ENCODE measurements at regions not wholly inside any gene's neighbourhood (a gene's known extent, or its start where the extent isn't known, plus 50 kb on each side); places are given as distances from the start of the nearest gene placed in this dataset.
A peak's percentile ranks its signal among the peaks of the same experiment; 100 is the strongest.

- ChIA-PET CTCF (no interaction called here), POLR2A (no interaction called here)
- WGBS (ENCODE audit: low lambda C conversion rate): 11% methylated on average over 8 of the region's 11 CpGs
- Histone ChIP-seq H3K9ac (no peak overlapping the region), H3K4me1 (ENCODE audit: control insufficient read depth in 1 of 2, insufficient read depth in 2 of 2, low read depth in 1 of 2, low read length in 1 of 2) (no peaks in the 10 kb centered on the region), H3K4me2 (no peak overlapping the region), H3K27me3 (ENCODE audit: insufficient read depth) (peaks cover 18% of the 10 kb centered on the region; the same call in 1 of the 2 replicates), H4K20me1 (ENCODE audit: insufficient read depth) (no peaks in the 10 kb centered on the region), H2AFZ (ENCODE audit: low read depth) (no peak overlapping the region), H3K9me3 (no peaks in the 10 kb centered on the region), H3K9me2 (no peaks in the 10 kb centered on the region), H3F3A (replicated peaks; ENCODE audit: insufficient read depth) (no peaks in the 10 kb centered on the region), H3K4me3 (ENCODE audit: low read depth in 2 of 2, low read length in 1 of 2) (no peak overlapping the region), H3K79me2 (ENCODE audit: insufficient read depth) (no peaks in the 10 kb centered on the region), H3K36me3 (replicated peaks in 1 of 2; ENCODE audit: control insufficient read depth in 1 of 2, insufficient read depth in 2 of 2, low read length in 1 of 2) (no peaks in the 10 kb centered on the region), H3K27ac (ENCODE audit: low read depth in 2 of 2, low read length in 1 of 2) (no peak overlapping the region)
- no peak for DNase-seq
- TF ChIP-seq RFX5 (IDR thresholded peaks at IDR 0.05; ENCODE audit: low read length) (no peak), YY1 (IDR thresholded peaks at IDR 0.05; ENCODE audit: low read depth) (no peak), CTCF (IDR thresholded peaks at IDR 0.05) (0 out of 2 replicates have a peak, but pooled peaks have one; percentile 6)
Measured at GRCh38 chr20:19026901-19027644, 185.4 kb upstream of the SLC24A3 start.

GRCh38 chr20:19027971-19028370 is 184.5 kb upstream of the SLC24A3 start:
- ChIA-PET CTCF (no interaction called here), POLR2A (no interaction called here)
- no peak for DNase-seq
- Histone ChIP-seq H3K27me3 (ENCODE audit: insufficient read depth) (peaks cover 18% of the 10 kb centered on the region; the same call in 1 of the 2 replicates), H3K4me1 (ENCODE audit: control insufficient read depth in 1 of 2, insufficient read depth in 2 of 2, low read depth in 1 of 2, low read length in 1 of 2) (no peaks in the 10 kb centered on the region), H3K4me2 (no peak overlapping the region), H4K20me1 (ENCODE audit: insufficient read depth) (no peaks in the 10 kb centered on the region), H3K79me2 (ENCODE audit: insufficient read depth) (no peaks in the 10 kb centered on the region), H3K36me3 (replicated peaks in 1 of 2; ENCODE audit: control insufficient read depth in 1 of 2, insufficient read depth in 2 of 2, low read length in 1 of 2) (no peaks in the 10 kb centered on the region), H3K9me2 (no peaks in the 10 kb centered on the region), H3K9ac (no peak overlapping the region), H3K9me3 (no peaks in the 10 kb centered on the region), H3K27ac (ENCODE audit: low read depth in 2 of 2, low read length in 1 of 2) (no peak overlapping the region), H3K4me3 (ENCODE audit: low read depth in 2 of 2, low read length in 1 of 2) (no peak overlapping the region), H2AFZ (ENCODE audit: low read depth) (no peak overlapping the region), H3F3A (replicated peaks; ENCODE audit: insufficient read depth) (no peaks in the 10 kb centered on the region)
- 22% methylated on average over 9 of the region's 9 CpGs for WGBS (ENCODE audit: low lambda C conversion rate)
- TF ChIP-seq MXI1 (IDR thresholded peaks at IDR 0.05; ENCODE audit: low read depth, low read length) (no peak), GATA2 (CRISPR knock-in tag; IDR thresholded peaks at IDR 0.05) (no peak), FOSL2 (IDR thresholded peaks at IDR 0.05; ENCODE audit: borderline replicate concordance, low read depth) (no peak), RXRA (IDR thresholded peaks at IDR 0.05; ENCODE audit: borderline replicate concordance, low read depth) (no peak), RFX5 (IDR thresholded peaks at IDR 0.05; ENCODE audit: low read length) (no peak), CHD2 (IDR thresholded peaks at IDR 0.05; ENCODE audit: low read length, partially characterized antibody) (no peak), REST (IDR thresholded peaks at IDR 0.05; ENCODE audit: low read depth, low read length) (no peak), SMC3 (IDR thresholded peaks at IDR 0.05; ENCODE audit: low read depth, low read length) (no peak), TEAD4 (IDR thresholded peaks at IDR 0.05; ENCODE audit: borderline replicate concordance, insufficient read depth) (no peak), SIN3A (IDR thresholded peaks at IDR 0.05; ENCODE audit: borderline replicate concordance, low read depth, low read length) (no peak), USF2 (IDR thresholded peaks at IDR 0.05; ENCODE audit: borderline replicate concordance, low read depth, low read length) (no peak), NRF1 (IDR thresholded peaks at IDR 0.05; ENCODE audit: low read depth, low read length) (no peak), FOXJ3 (CRISPR knock-in tag; IDR thresholded peaks at IDR 0.05) (no peak), MAX (IDR thresholded peaks at IDR 0.05; ENCODE audit: low read depth) (no peak)
